ENCODE measurements at regions not wholly inside any gene's neighbourhood (a gene's known extent, or its start where the extent isn't known, plus 50 kb on each side); places are given as distances from the start of the nearest gene placed in this dataset.
"Not testable (repeated sequence)": the region's sequence is repeated elsewhere in the genome, so short reads cannot be mapped to it uniquely, and the experiment has no call there.

DNA sequence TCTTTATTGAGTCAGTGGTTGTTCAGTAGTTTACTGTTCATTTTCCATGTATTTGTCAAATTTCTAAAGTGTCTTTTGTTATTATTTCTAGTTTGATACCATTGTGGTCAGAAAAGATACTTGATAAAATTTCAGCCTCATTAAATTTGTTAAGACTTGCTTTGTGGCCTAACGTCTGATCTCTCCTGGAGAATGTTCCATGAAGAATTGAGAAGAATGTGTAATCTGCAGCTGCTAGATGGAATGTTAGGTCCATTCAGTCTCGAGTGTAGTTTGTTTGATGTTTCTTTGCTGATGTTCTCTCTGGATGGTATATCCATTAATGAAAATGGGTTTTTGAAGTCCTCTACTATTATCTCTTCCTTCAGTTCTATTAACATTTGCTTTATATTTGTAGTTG lies 394.7 kb upstream of the ANO5 start:
- Histone ChIP-seq H3K4me1 (peaks cover 0 to 48% (median 0%) of the 10 kb centered on the region in 10 experiments; a peak in 6 of 20 replicates), H3K9me3 (replicated peaks in 1 of 11) (peaks cover 0 to 18% (median 0%) of the 10 kb centered on the region in 11 experiments; a peak in 5 of 22 replicates), H3K4me3 (no peak overlapping the region), H4K20me1 (no peaks in the 10 kb centered on the region), H3K9ac (no peak overlapping the region), H3K4me2 (peak overlapping the region in 2 of 11 experiments; percentile 15 to 61; a peak in 3 of 22 replicates), H3K36me3 (no peaks in the 10 kb centered on the region), H3K27me3 (peaks cover 0 to 8% (median 0%) of the 10 kb centered on the region in 11 experiments; a peak in 2 of 22 replicates), H3K27ac (no peak overlapping the region)
- no peak for TF ChIP-seq Cebpa-rat (IDR thresholded peaks at IDR 0.05)

DNA sequence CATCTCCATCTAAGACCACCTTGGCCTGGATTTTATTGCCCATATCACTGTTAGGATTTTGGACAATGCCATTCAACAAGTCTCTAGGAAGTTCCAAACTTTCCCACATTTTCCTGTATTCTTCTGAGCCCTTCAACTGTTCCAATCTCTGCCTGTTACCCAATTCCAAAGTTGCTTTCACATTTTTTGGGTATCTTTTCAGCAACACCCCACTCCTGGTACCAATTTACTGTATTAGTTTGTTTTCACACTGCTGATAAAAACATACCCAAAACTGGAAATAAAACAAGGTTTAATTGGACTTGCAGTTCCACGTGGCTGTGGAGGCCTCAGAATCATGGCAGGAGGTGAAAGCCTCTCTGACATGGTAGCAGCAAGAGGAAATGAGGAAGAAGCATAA lies 388.4 kb upstream of the ANO5 start:
- H4K20me1 ChIP-seq, H3K27ac ChIP-seq, H3K4me3 ChIP-seq, H3K9ac ChIP-seq, H3K4me2 ChIP-seq, H3K27me3 ChIP-seq, H3K36me3 ChIP-seq: not testable (repeated sequence)
- Histone ChIP-seq H3K4me1 (peaks cover 0 to 30% (median 0%) of the 10 kb centered on the region in 10 experiments; a peak in 6 of 20 replicates), H3K9me3 (replicated peaks in 1 of 11) (peaks cover 11 to 42% (median 17%) of the 10 kb centered on the region in 11 experiments; a peak in 20 of 22 replicates)

DNA sequence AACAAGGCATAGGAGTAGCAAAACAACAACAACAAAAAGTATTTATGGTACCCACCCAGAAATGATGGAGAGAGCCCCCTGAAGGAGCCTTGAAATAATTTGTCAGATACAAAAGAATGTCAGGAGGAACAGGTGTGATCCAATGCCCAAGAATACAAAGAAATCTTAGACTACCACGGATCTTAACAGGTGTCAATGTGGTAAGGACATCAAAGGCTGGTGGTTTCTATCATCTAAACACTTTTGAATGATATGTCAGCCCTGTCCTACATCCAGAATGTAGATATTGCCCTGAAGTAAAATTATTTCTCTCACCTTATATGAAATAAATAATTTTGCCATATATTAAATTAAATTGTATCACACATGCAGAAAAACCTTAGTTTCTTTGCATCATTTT lies 386.4 kb upstream of the ANO5 start:
- no peaks in the 10 kb centered on the region for H3K27me3 ChIP-seq
- H3K4me3 ChIP-seq = no peak overlapping the region
- H3K36me3 ChIP-seq = no peaks in the 10 kb centered on the region
- peaks cover 11 to 41% (median 17%) of the 10 kb centered on the region in 11 experiments; a peak in 20 of 22 replicates for H3K9me3 ChIP-seq (replicated peaks in 1 of 11)
- no peaks in the 10 kb centered on the region for H4K20me1 ChIP-seq
- H3K4me1 ChIP-seq = peaks cover 0 to 24% (median 0%) of the 10 kb centered on the region in 10 experiments; a peak in 7 of 20 replicates
- TF ChIP-seq Cebpa-rat (IDR thresholded peaks at IDR 0.05) = no peak
- no peak overlapping the region for H3K9ac ChIP-seq
- H3K27ac ChIP-seq = peak overlapping the region in 1 of 11 experiments; percentile 11; a peak in 1 of 22 replicates
- H3K4me2 ChIP-seq = peak overlapping the region in 4 of 11 experiments; percentile 24 to 63 (median 48); a peak in 6 of 22 replicates

DNA sequence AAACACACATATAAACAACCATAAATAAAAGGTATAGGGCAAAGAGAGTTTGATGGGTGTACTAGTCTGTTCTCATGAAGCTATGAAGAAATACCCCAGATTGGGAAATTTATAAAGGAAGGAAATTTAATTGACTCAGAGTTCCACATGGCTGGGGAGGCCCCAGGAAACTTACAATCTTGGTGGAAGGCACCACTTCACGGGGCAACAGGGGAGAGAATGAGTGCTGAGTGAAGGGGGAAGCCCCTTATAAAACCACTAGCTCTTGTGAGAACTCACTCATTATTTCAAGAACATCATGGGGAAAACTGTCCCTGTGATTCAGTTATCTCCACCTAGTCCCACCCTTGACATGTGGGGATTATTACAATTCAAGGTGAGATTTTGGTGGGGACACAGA lies 385.9 kb upstream of the ANO5 start:
- peaks cover 11 to 37% (median 17%) of the 10 kb centered on the region in 11 experiments; a peak in 20 of 22 replicates for H3K9me3 ChIP-seq (replicated peaks in 1 of 11)
- no peak overlapping the region for H3K27ac ChIP-seq
- no peaks in the 10 kb centered on the region for H3K27me3 ChIP-seq
- no peaks in the 10 kb centered on the region for H3K36me3 ChIP-seq
- no peak overlapping the region for H3K4me3 ChIP-seq
- no peak for TF ChIP-seq Cebpa-rat (IDR thresholded peaks at IDR 0.05)
- no peaks in the 10 kb centered on the region for H4K20me1 ChIP-seq
- no peak overlapping the region for H3K9ac ChIP-seq
- peaks cover 0 to 24% (median 0%) of the 10 kb centered on the region in 10 experiments; a peak in 7 of 20 replicates for H3K4me1 ChIP-seq
- H3K4me2 ChIP-seq = peak overlapping the region in 5 of 11 experiments; percentile 4 to 63 (median 45); a peak in 6 of 22 replicates

DNA sequence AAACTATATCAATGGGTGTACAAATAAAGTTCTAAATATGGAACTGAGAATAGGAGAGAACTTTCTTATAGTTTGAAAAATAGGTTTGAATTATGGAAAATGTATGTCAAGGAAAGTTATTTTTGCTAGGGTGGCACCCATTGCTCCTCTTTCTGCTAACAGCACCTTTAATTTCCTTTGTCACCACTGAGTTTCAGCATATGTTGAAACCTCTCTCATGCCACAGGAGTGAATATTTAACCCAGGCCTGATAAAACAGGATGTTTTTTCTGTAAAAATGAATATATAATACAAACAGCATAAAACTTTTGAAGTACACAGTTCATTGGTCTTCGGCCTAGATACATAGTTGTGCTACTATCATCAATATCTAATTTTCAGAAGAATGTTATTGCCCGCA lies 385.5 kb upstream of the ANO5 start:
- Histone ChIP-seq H3K9ac (no peak overlapping the region), H3K9me3 (replicated peaks in 1 of 11) (peaks cover 11 to 33% (median 17%) of the 10 kb centered on the region in 11 experiments; a peak in 20 of 22 replicates), H3K4me2 (peak overlapping the region in 4 of 11 experiments; percentile 4 to 63 (median 48); a peak in 5 of 22 replicates), H3K27me3 (no peaks in the 10 kb centered on the region), H3K36me3 (no peaks in the 10 kb centered on the region), H4K20me1 (no peaks in the 10 kb centered on the region), H3K27ac (no peak overlapping the region), H3K4me1 (peaks cover 0 to 24% (median 0%) of the 10 kb centered on the region in 10 experiments; a peak in 7 of 20 replicates), H3K4me3 (no peak overlapping the region)
- no peak for TF ChIP-seq Cebpa-rat (IDR thresholded peaks at IDR 0.05)

DNA sequence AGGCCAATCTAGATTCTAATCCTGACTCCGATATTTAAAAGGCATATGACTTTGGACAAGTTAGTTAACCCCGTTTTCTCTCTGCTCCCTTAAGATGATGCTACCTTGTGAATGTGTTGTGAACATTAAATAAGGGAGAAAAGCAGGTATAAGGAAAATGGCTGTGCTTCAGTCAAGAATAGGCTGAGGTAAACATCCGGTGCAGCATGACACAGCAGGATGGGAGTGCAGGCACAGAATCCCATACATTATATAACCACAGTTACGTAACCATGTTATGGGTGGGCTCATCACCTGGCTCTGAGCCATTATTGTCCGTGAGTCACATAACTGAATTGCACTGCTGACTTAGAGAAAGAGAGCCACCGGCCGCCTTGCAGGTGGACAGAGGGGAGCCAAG lies 382.2 kb upstream of the ANO5 start:
- no peaks in the 10 kb centered on the region for H3K36me3 ChIP-seq
- H4K20me1 ChIP-seq = no peaks in the 10 kb centered on the region
- H3K27ac ChIP-seq = no peak overlapping the region
- no peak overlapping the region for H3K9ac ChIP-seq
- no peak overlapping the region for H3K4me2 ChIP-seq
- H3K4me3 ChIP-seq = no peak overlapping the region
- no peaks in the 10 kb centered on the region for H3K27me3 ChIP-seq
- H3K9me3 ChIP-seq (replicated peaks in 1 of 11) = peaks cover 0 to 18% (median 2%) of the 10 kb centered on the region in 11 experiments; a peak in 7 of 22 replicates
- no peak for TF ChIP-seq Cebpa-rat (IDR thresholded peaks at IDR 0.05)
- H3K4me1 ChIP-seq = peaks cover 0 to 24% (median 0%) of the 10 kb centered on the region in 10 experiments; a peak in 7 of 20 replicates

DNA sequence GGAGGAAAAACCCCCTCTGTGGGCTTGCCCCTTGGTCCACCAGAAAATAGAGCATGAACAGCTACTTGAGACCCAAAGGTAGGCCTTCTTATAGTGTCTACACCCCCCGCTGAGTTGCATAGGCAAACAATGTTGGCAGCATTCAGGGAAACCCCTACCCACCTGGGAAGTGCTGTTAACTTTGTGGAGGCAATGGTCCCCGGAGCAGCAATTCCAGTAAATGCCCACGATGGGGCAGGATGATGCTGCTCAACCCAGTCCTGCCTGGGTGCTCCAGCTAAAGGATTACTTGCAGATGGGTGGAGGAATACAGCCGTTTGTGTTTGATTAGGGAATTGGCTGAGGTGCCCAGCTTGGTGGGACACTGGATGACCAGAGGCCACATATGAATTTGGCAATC lies 381.3 kb upstream of the ANO5 start:
- H3K36me3 ChIP-seq = no peaks in the 10 kb centered on the region
- H3K4me3 ChIP-seq = no peak overlapping the region
- H3K4me1 ChIP-seq = peaks cover 0 to 17% (median 0%) of the 10 kb centered on the region in 10 experiments; a peak in 7 of 20 replicates
- H3K4me2 ChIP-seq = no peak overlapping the region
- H4K20me1 ChIP-seq = no peaks in the 10 kb centered on the region
- H3K9me3 ChIP-seq (replicated peaks in 1 of 11) = peaks cover 0 to 18% (median 0%) of the 10 kb centered on the region in 11 experiments; a peak in 6 of 22 replicates
- no peak overlapping the region for H3K9ac ChIP-seq
- TF ChIP-seq Cebpa-rat (IDR thresholded peaks at IDR 0.05) = no peak
- H3K27me3 ChIP-seq = no peaks in the 10 kb centered on the region
- no peak overlapping the region for H3K27ac ChIP-seq

DNA sequence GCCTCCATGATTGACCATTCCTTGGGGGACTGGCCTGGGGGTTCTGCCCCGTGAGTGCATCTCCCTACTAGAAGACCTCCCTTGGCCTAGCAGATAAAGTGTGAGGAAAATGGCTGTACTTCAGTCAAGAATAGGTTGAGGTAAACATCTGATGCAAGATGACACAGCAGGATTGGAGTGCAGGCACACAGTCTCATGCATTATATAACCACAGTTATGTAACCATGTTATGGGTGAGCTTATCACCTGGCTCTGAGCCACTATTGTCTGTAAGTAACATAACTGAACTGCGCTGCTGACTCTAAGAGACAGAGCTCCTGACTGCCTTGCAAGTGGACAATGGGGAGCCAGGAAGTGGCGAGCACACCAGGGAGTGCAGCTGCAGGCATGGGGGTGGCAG lies 378.7 kb upstream of the ANO5 start:
- H3K9ac ChIP-seq = no peak overlapping the region
- peaks cover 0 to 18% (median 0%) of the 10 kb centered on the region in 11 experiments; a peak in 6 of 22 replicates for H3K9me3 ChIP-seq (replicated peaks in 1 of 11)
- H4K20me1 ChIP-seq = no peaks in the 10 kb centered on the region
- H3K27ac ChIP-seq = no peak overlapping the region
- H3K4me2 ChIP-seq = no peak overlapping the region
- no peaks in the 10 kb centered on the region for H3K36me3 ChIP-seq
- no peak overlapping the region for H3K4me3 ChIP-seq
- TF ChIP-seq Cebpa-rat (IDR thresholded peaks at IDR 0.05) = no peak
- peaks cover 0 to 9% (median 0%) of the 10 kb centered on the region in 10 experiments; a peak in 4 of 20 replicates for H3K4me1 ChIP-seq
- no peaks in the 10 kb centered on the region for H3K27me3 ChIP-seq

DNA sequence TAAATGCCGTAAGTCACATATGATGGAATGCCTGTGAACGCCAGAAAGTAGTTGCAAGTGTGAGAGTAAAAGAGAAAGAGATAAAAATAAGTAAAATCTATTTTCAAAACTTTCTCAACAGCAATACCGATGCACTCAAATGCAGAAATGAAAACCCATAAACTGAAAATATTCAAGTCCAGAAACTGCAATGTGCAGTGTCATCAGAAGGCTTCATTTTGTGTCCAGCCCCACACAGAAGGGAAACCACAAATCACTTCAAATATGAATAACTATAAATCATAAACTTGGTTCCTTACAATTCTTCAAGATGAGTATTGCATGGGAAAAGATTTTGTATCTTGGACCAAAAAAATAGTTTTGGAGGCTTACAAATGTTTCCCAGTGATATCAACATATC lies 375.2 kb upstream of the ANO5 start:
- H4K20me1 ChIP-seq = no peaks in the 10 kb centered on the region
- no peaks in the 10 kb centered on the region for H3K36me3 ChIP-seq
- H3K27ac ChIP-seq = no peak overlapping the region
- no peak overlapping the region for H3K4me3 ChIP-seq
- H3K4me2 ChIP-seq = peak overlapping the region in 2 of 11 experiments; percentile 7 to 22; a peak in 2 of 22 replicates
- H3K9me3 ChIP-seq (replicated peaks in 1 of 11) = peaks cover 0 to 17% (median 0%) of the 10 kb centered on the region in 11 experiments; a peak in 6 of 22 replicates
- no peak for TF ChIP-seq Cebpa-rat (IDR thresholded peaks at IDR 0.05)
- peaks cover 0 to 9% (median 0%) of the 10 kb centered on the region in 10 experiments; a peak in 2 of 20 replicates for H3K4me1 ChIP-seq
- no peak overlapping the region for H3K9ac ChIP-seq
- no peaks in the 10 kb centered on the region for H3K27me3 ChIP-seq

DNA sequence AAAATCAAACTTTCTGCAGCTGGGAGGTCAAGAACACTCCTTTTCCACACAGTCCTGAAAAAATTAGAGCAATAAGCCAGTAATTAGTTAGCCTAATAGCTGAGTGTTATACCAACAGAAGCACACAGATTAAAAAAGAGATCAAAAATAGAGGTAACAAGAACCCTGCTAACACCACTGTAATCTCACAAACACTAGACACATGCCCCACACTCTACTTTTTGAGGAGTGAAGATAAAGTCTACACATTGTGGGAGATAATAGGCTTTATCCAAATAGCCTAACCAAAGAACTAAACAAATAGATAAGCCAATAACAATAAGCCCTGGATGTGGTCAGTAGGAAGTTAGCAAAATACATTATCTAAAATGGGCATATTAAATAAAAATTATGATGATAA lies 372.7 kb upstream of the ANO5 start:
- H3K9me3 ChIP-seq (replicated peaks in 1 of 11) = no peaks in the 10 kb centered on the region
- no peaks in the 10 kb centered on the region for H3K36me3 ChIP-seq
- H4K20me1 ChIP-seq = no peaks in the 10 kb centered on the region
- no peak overlapping the region for H3K4me3 ChIP-seq
- H3K27me3 ChIP-seq = no peaks in the 10 kb centered on the region
- H3K27ac ChIP-seq = no peak overlapping the region
- TF ChIP-seq Cebpa-rat (IDR thresholded peaks at IDR 0.05) = no peak
- H3K9ac ChIP-seq = no peak overlapping the region
- no peak overlapping the region for H3K4me2 ChIP-seq
- peaks cover 0 to 9% (median 0%) of the 10 kb centered on the region in 10 experiments; a peak in 2 of 20 replicates for H3K4me1 ChIP-seq
